Daoy (cell line): ENCODE measurements at regions not wholly inside any gene's neighbourhood (a gene's known extent, or its start where the extent isn't known, plus 50 kb on each side); places are given as distances from the start of the nearest gene placed in this dataset.

Experiments used
- DNase-seq: peaks from one replicate; pipeline ENCODE4 v3.0.0-alpha.2; 2015; ENCODE audit warnings: low read depth

- no peak for DNase-seq
Measured at GRCh38 chr10:131669838-131670237, 231.0 kb upstream of the PPP2R2D start.

DNA sequence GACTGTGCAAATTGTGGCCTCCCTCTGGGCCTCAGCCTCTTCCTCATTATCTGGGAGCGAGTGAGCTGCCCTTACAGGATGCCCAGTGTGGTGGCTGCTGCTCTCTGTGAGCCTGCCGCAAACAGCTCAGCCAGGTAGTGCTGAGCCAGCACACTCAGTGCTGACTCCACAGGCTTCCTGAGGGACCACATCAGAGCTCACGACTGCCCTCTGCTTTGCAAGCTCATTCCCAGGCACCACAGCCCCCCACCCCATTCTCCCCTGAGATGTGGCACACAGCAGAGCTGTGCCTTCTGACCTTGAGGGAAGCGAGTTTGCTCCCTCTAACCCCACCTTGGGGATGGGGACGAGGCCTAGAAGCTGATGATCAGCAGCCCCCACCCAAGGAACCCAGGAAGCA, 230.5 kb upstream of the PPP2R2D start:
- DNase-seq: no peak

- DNase-seq: no peak
Measured at GRCh38 chr10:131673396-131673795, 227.4 kb upstream of the PPP2R2D start.

DNA sequence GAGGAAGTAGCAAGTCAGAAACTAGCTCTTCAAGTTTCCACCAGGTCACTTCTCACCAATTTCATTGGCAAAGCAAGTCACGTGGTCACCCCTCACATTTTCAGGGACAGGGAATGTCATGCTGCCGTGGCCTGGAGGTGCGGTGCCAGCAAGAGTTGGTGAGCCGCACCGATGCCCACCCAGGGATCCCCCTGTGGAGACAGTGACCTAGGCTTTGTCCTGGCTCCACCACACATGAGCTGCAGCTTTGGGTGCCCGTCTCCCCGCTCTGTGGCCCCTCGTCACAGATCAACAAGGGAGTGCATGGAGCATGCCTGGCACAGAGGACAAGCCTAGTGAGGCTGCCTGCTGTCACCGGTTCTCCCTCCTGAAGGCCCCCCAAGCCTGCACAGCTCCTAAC, 226.7 kb upstream of the PPP2R2D start:
- no peak for DNase-seq

- no peak for DNase-seq
Measured at GRCh38 chr10:131675104-131675503, 225.7 kb upstream of the PPP2R2D start.

GRCh38 chr10:131676046-131676799, 224.6 kb upstream of the PPP2R2D start:
- DNase-seq: peak; percentile 16

DNA sequence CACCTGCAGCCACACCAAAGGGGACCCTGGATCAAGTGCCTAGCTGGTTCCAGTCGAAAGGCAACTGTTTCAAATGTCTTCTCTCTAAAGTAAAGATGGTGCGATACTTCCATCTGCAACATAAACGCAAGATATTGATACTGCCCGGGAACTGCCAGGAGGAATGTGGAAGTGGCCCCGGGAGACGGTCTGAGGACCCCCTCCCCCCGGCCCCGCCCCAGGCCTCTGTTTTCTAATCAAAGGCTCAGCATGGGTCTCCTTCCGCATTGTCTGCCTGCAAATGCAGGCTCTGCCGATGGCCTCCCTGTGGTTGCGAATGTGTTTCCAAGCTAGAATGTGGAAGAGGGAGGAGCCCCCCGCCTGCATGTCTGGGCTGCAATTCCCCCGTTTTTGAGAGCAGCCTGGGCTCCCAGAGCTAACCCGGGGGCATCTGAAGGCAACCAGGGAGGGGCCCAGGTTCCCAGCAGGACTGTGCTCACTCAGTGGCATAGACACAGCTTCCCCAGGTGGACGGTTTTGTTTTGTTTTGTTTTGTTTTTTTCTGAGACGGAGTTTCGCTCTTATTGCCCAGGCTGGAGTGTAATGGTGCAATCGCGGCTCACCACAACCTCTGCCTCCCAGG, 223.9 kb upstream of the PPP2R2D start:
- no peak for DNase-seq

- DNase-seq: peak; percentile 36
Measured at GRCh38 chr10:131677671-131678070, 223.1 kb upstream of the PPP2R2D start.

- no peak for DNase-seq
Measured at GRCh38 chr10:131678171-131678570, 222.6 kb upstream of the PPP2R2D start.

DNA sequence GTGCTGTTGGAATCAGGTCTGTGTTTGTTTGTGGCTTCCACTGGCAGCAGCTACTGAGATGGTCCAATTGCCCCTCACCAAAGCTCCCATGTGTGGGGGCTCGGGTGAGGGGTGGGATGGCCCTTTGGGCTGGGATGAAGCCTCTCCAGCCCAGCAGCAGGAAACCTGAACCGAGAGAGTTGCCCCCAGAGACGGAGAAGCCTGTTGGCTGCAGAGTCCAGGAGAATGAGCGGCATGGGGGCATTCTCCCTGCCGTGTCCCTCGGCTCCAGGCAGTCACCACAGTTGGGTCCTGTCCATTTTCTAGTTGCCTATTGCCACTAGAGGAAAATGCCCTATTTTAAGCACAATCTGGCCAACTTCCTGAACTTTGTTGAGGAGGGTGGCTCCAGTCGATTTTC, 222.2 kb upstream of the PPP2R2D start:
- no peak for DNase-seq

- no peak for DNase-seq
Measured at GRCh38 chr10:131679926-131680325, 220.9 kb upstream of the PPP2R2D start.

DNA sequence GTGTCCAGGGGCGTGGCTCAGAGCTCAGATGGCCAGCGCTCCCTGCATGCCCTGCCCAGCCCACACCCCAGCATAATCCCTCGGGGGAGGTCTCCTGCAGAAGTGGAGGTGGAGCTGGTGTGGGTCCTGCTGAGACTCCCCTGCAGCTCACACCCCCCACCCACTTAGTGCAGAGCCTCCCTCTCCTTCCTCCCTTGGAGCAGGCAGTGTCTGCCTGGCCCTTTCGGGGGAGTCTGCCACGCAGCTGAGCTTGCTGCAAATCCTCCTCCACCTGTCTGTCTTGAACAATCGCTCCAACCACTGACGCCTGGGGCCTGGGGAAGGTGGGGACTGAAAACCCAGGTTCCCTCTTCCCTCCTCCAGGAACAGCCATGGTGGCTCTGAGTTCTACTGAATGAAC, 219.7 kb upstream of the PPP2R2D start:
- no peak for DNase-seq

DNA sequence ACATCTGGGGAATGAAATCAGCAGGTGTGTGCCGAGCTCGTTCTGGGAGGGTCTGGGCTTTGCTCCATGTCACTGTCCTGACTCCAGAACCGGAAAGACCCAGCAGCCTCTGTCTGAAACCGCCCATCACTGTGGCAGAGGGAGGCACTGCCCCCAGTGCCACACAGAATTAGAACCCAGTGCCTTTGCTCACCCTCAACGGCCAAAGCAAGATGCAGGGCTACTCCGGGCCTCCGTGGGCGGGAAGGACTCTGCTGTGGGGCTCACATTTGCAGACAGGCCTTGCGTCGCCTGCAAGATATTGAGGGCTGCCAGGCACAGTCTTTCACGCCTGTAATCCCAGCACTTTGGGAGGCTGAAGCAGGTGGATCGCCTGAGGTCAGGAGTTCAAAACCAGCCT, 219.2 kb upstream of the PPP2R2D start:
- DNase-seq: no peak

DNA sequence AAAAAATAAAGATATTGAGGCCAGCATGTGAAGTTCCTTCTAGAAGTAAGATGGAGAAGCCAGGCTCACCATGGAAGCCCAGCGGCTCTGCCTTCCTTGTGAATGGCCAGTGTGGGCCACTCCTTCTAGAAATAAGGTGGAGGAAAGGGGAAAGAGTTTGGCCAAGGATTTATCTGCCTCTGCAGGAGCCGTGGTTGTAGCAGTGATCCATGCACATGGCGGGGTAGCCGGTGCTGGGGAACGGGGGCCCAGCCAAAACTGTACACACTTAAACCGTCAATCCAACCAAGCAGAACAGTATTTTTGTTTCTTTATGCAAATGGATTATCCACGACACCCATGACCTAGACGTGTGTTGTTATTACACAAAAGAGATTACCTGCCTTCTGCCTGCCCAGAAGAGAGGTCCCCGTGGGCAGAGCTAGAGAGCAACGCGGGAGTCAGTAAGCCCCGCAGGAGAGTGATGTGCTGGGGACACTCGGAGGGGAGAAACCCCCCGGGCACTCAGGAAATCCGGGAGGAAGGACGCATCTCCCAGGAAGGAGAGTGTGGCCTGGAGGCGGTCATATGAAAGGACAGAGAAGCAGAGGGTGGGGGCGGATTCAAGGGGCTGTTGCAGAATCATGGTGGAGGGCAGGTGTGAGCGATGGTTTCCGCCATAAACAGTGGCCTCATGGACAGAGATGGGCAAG, 218.4 kb upstream of the PPP2R2D start:
- DNase-seq: no peak

GRCh38 chr10:131683281-131683861, 217.4 kb upstream of the PPP2R2D start:
- no peak for DNase-seq

- DNase-seq: no peak
Measured at GRCh38 chr10:131683941-131684340, 216.9 kb upstream of the PPP2R2D start.

DNA sequence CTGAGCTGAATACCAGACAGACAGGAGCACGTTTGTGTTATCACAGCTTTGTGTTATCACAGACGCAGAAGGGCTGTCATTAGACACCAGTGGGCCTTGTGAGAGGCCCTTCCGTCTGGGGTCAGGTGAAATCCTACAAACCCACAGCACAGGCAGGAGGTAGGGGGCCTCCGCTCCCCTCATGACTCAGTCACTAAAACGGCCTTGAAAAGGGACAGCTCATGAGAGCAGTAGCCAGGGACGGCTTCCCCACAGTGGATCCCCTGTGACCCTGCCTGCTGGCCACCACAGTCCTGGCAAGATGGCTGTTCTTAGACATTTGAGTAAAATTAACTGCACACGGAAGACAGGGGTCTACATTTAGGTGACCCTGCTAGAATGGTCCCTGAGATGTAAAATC, 215.8 kb upstream of the PPP2R2D start:
- no peak for DNase-seq

- no peak for DNase-seq
Measured at GRCh38 chr10:131685576-131685975, 215.2 kb upstream of the PPP2R2D start.

DNA sequence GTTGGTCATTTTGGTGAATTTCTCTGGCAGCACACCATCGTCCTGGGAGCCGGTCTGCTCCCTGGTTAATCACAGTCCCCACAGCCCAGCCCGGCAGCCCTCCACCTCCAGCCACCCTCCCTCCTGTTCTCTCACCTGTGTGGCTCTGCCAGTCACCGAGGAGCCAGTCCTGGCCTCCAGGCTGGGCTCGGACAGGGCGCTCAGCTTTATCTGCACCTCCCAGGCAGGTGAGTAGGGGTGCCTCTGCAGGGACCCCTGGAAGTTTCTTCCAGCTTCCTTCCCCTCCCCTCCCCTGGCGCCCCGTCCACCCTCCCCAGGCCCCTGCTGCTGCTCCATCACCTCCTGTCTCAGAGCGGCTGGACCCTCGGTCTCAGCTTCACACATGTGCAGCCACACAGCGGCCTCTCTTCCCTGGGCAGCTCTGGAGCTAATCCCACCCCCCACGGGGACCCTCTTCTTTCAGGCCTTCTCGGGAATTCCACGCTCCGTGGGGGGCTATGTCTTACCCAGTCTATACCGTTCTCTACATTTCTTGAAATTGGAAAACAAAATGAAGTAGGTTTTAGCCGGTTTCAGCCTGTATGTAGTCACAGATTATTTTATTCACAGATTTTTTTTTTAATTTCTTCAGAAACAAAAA, 213.9 kb upstream of the PPP2R2D start:
- no peak for DNase-seq

DNA sequence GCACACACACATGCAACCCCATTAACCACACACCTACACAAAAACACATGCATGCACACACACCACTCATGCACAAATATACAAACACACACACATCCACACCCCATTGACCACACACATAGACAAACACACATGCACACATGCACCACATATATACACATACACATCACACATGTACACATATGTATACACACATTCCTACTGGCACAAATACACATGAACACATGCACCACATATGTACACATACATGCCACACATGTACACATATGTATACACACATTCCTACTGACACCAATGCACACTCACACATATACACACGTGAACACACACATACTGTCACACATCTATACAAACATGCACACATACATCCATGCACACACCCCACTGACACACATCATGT, 212.5 kb upstream of the PPP2R2D start:
- DNase-seq: no peak

GRCh38 chr10:131689016-131689415, 211.8 kb upstream of the PPP2R2D start:
- no peak for DNase-seq

DNA sequence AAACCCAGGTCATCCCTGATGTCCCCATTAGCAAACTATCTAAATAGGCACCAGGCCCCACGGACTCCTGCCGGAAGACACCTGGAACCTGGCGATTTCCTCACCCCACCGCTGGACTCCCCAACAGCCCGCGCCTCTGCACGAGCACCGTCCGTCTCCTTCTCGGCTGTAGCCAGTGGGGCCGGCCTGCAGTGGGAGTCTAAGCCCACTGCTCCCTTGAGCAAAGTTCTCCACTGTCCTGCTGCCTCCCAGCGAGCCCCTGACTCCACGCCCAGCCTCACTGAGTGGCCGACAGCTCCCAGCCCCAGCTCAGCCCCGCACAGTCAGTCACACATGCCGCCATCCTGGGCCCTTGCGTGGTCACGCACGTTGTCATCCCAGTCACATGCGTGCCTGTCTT, 211.3 kb upstream of the PPP2R2D start:
- DNase-seq: no peak
